CD14-positive monocyte (primary cell): ENCODE measurements at regions not wholly inside any gene's neighbourhood (a gene's known extent, or its start where the extent isn't known, plus 50 kb on each side); places are given as distances from the start of the nearest gene placed in this dataset.

Experiments used
- DNase-seq, 3 donors: peaks; one replicate each; pipeline ENCODE4 v3.0.0-alpha.2; 2011 to 2022
- H2AFZ ChIP-seq: 2 replicates; pipeline ENCODE4 v1.6.0; 2012; ENCODE audit warnings: mild to moderate bottlenecking, low read depth, low read length, inconsistent platforms; ENCODE audit not compliant: insufficient read depth, poor library complexity, severe bottlenecking
- H3K27ac ChIP-seq, 2 donors: 1 replicate in 1 of 2; 2 replicates in 1 of 2; pipeline ENCODE4 v1.5.1; 2012 to 2013; ENCODE audit warnings: low read length in 2 of 2, control low read depth in 1 of 2, inconsistent platforms in 1 of 2, low read depth in 1 of 2, mild to moderate bottlenecking in 1 of 2
- H3K27me3 ChIP-seq, 2 donors: one replicate each; pipeline versions ENCODE4 v1.6.0 to v1.6.1; 2011 to 2013; ENCODE audit warnings: low read length in 2 of 2; ENCODE audit not compliant: control insufficient read depth in 2 of 2, insufficient read depth in 2 of 2
- H3K36me3 ChIP-seq, 2 donors: replicated peaks in 1 of 2; 1 replicate in 1 of 2; 2 replicates in 1 of 2; pipeline versions ENCODE4 v1.5.1 to v1.6.1; 2012 to 2013; ENCODE audit warnings: low read length in 2 of 2, control low read depth in 1 of 2, inconsistent platforms in 1 of 2, mild to moderate bottlenecking in 1 of 2; ENCODE audit not compliant: insufficient read depth in 2 of 2, control insufficient read depth in 1 of 2
- H3K4me1 ChIP-seq, 2 donors: 1 replicate in 1 of 2; 2 replicates in 1 of 2; pipeline versions ENCODE4 v1.5.1 to v1.6.1; 2012 to 2013; ENCODE audit warnings: low read length in 2 of 2, control low read depth in 1 of 2, inconsistent platforms in 1 of 2, mild to moderate bottlenecking in 1 of 2, moderate library complexity in 1 of 2; ENCODE audit not compliant: insufficient read depth in 2 of 2, control insufficient read depth in 1 of 2
- H3K4me2 ChIP-seq: replicated peaks from 2 replicates; pipeline ENCODE3; 2012; ENCODE audit warnings: low read length, moderate library complexity, mild to moderate bottlenecking; ENCODE audit not compliant: poor library complexity, severe bottlenecking; ENCODE audit errors: extremely low read depth
- H3K4me3 ChIP-seq, 3 experiments: fragments of 200-600 bp in 1 of 3; sonication (generic) in 1 of 3; replicated peaks in 1 of 3; 1 replicate in 2 of 3; 2 replicates in 1 of 3; pipeline ENCODE4 v1.5.1; 2011 to 2013; ENCODE audit warnings: low read length in 3 of 3, mild to moderate bottlenecking in 3 of 3, control low read depth in 2 of 3, low read depth in 2 of 3, inconsistent platforms in 1 of 3, moderate library complexity in 1 of 3
- H3K79me2 ChIP-seq: 2 replicates; pipeline ENCODE4 v1.6.0; 2012; ENCODE audit warnings: mild to moderate bottlenecking, control low read depth, inconsistent platforms, low read length, moderate library complexity; ENCODE audit not compliant: insufficient read depth
- H3K9ac ChIP-seq: 2 replicates; pipeline ENCODE4 v1.6.0; 2017; ENCODE audit warnings: low read length, mild to moderate bottlenecking; ENCODE audit not compliant: insufficient read depth, poor library complexity, severe bottlenecking
- H3K9me3 ChIP-seq, 2 donors: replicated peaks in 1 of 2; 1 replicate in 1 of 2; 2 replicates in 1 of 2; pipeline versions ENCODE4 v1.5.1 to v1.6.1; 2012 to 2013; ENCODE audit warnings: low read length in 2 of 2, control low read depth in 1 of 2; ENCODE audit not compliant: control insufficient read depth in 1 of 2, insufficient read depth in 1 of 2
- H4K20me1 ChIP-seq: 2 replicates; pipeline ENCODE4 v1.6.0; 2012; ENCODE audit warnings: mild to moderate bottlenecking, low read length, control low read depth, moderate library complexity; ENCODE audit not compliant: insufficient read depth
- H3K27ac Mint-ChIP-seq, 7 donors: one replicate each; pipeline ENCODE4 v1.8.0; 2020; ENCODE audit warnings: mild to moderate bottlenecking in 7 of 7, mixed read lengths in 7 of 7, moderate library complexity in 6 of 7, inconsistent platforms in 2 of 7
- H3K27me3 Mint-ChIP-seq, 3 donors: one replicate each; pipeline ENCODE4 v1.8.0; 2021 to 2022; ENCODE audit warnings: low read depth in 3 of 3, mild to moderate bottlenecking in 3 of 3, mixed read lengths in 3 of 3, moderate library complexity in 3 of 3, inconsistent platforms in 1 of 3
- H3K36me3 Mint-ChIP-seq, 2 donors: one replicate each; pipeline ENCODE4 v1.8.0; 2020; ENCODE audit warnings: mixed read lengths in 2 of 2, inconsistent platforms in 1 of 2, mild to moderate bottlenecking in 1 of 2
- H3K4me1 Mint-ChIP-seq: one replicate; pipeline ENCODE4 v1.8.0; 2020; ENCODE audit warnings: mild to moderate bottlenecking, mixed read lengths
- H3K4me3 Mint-ChIP-seq, 2 donors: one replicate each; pipeline ENCODE4 v1.8.0; 2020; ENCODE audit warnings: mild to moderate bottlenecking in 2 of 2, mixed read lengths in 2 of 2, moderate library complexity in 1 of 2
- H3K9me3 Mint-ChIP-seq, 7 donors: one replicate each; pipeline ENCODE4 v1.8.0; 2020 to 2022; ENCODE audit warnings: mixed read lengths in 7 of 7, mild to moderate bottlenecking in 6 of 7, moderate library complexity in 6 of 7, inconsistent platforms in 2 of 7
- WGBS: methylation state at CpG from one replicate; pipeline ENCODE4 v1.1.5; 2013; ENCODE audit warnings: missing lambda C conversion rate; ENCODE audit not compliant: insufficient coverage; 5-methylcytosine and 5-hydroxymethylcytosine counted together
- intact Hi-C, 2 donors: fragments of 100-400 bp; cut with micrococcal nuclease; formaldehyde crosslinking; loops; one replicate each; pipeline versions ENCODE4 v1.15.0 to v1.15.1; 2023
- TF ChIP-seq, protein P1 (sequence below): fragments of 200-600 bp; IDR thresholded peaks from one replicate; pipeline ENCODE4 v1.8.0; 2022; ENCODE audit warnings: antibody characterized with exemption, mild to moderate bottlenecking

GRCh38 chr17:63041251-63041650 lies 75.2 kb downstream of the TANC2 start:
- H3K4me3 ChIP-seq = no peak overlapping the region
- no peak overlapping the region for H2AFZ ChIP-seq
- no peaks in the 10 kb centered on the region for H3K36me3 Mint-ChIP-seq
- no peaks in the 10 kb centered on the region for H3K9me3 Mint-ChIP-seq
- H3K9me3 ChIP-seq = no peaks in the 10 kb centered on the region
- WGBS = no CpG with 5 or more reads among the region's 4 CpGs
- no peak overlapping the region for H3K27ac Mint-ChIP-seq
- H3K4me2 ChIP-seq = no peak overlapping the region
- H3K4me3 Mint-ChIP-seq = no peak overlapping the region
- H3K4me1 ChIP-seq = no peaks in the 10 kb centered on the region
- no peaks in the 10 kb centered on the region for H4K20me1 ChIP-seq
- DNase-seq = no peak
- TF ChIP-seq, protein P1, sequence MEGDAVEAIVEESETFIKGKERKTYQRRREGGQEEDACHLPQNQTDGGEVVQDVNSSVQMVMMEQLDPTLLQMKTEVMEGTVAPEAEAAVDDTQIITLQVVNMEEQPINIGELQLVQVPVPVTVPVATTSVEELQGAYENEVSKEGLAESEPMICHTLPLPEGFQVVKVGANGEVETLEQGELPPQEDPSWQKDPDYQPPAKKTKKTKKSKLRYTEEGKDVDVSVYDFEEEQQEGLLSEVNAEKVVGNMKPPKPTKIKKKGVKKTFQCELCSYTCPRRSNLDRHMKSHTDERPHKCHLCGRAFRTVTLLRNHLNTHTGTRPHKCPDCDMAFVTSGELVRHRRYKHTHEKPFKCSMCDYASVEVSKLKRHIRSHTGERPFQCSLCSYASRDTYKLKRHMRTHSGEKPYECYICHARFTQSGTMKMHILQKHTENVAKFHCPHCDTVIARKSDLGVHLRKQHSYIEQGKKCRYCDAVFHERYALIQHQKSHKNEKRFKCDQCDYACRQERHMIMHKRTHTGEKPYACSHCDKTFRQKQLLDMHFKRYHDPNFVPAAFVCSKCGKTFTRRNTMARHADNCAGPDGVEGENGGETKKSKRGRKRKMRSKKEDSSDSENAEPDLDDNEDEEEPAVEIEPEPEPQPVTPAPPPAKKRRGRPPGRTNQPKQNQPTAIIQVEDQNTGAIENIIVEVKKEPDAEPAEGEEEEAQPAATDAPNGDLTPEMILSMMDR = no peak
- no peaks in the 10 kb centered on the region for H3K36me3 ChIP-seq
- H3K27me3 Mint-ChIP-seq = peaks cover 0 to 2% (median 0%) of the 10 kb centered on the region in 3 donors
- no peak overlapping the region for H3K9ac ChIP-seq
- intact Hi-C loops = no loop called here
- H3K27me3 ChIP-seq = no peaks in the 10 kb centered on the region
- H3K79me2 ChIP-seq = no peaks in the 10 kb centered on the region
- peaks cover 10% of the 10 kb centered on the region for H3K4me1 Mint-ChIP-seq
- no peak overlapping the region for H3K27ac ChIP-seq

DNA sequence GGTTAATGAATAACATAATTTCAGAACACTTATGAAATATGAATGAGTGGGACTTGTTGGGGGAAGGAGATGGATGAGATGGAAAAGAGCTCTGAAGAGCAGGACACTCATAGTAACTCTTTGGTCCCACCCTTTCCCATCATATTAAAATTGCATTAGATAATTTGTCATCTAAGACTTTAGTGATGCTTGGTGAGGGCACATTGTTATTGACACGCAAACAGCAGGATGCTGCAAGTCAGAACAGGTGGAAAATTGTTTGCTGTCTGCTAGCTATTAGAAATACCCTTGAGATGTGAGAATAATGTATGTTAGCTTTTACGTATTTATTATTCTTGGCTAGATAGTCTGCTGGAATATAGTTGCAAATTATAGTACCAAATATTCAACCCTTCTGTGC lies 75.7 kb downstream of the TANC2 start:
- Mint-ChIP-seq H3K9me3 (no peaks in the 10 kb centered on the region), H3K27me3 (peaks cover 0 to 2% (median 0%) of the 10 kb centered on the region in 3 donors)

More for the DNA sequence above, 75.7 kb downstream of the TANC2 start:
- Histone ChIP-seq H3K36me3 (no peaks in the 10 kb centered on the region), H2AFZ (no peak overlapping the region), H4K20me1 (no peaks in the 10 kb centered on the region), H3K4me3 (no peak overlapping the region), H3K27me3 (no peaks in the 10 kb centered on the region), H3K9ac (no peak overlapping the region), H3K9me3 (no peaks in the 10 kb centered on the region), H3K27ac (no peak overlapping the region), H3K79me2 (no peaks in the 10 kb centered on the region), H3K4me2 (no peak overlapping the region), H3K4me1 (no peaks in the 10 kb centered on the region)
- Mint-ChIP-seq H3K27ac (no peak overlapping the region), H3K4me3 (no peak overlapping the region), H3K4me1 (peaks cover 10% of the 10 kb centered on the region), H3K36me3 (no peaks in the 10 kb centered on the region)
- DNase-seq = no peak
- intact Hi-C loops = no loop called here
- TF ChIP-seq, protein P1 = no peak
- 100% methylated on average over 1 of the region's 2 CpGs for WGBS
